ENCODE measurements at regions not wholly inside any gene's neighbourhood (a gene's known extent, or its start where the extent isn't known, plus 50 kb on each side); places are given as distances from the start of the nearest gene placed in this dataset.

DNA sequence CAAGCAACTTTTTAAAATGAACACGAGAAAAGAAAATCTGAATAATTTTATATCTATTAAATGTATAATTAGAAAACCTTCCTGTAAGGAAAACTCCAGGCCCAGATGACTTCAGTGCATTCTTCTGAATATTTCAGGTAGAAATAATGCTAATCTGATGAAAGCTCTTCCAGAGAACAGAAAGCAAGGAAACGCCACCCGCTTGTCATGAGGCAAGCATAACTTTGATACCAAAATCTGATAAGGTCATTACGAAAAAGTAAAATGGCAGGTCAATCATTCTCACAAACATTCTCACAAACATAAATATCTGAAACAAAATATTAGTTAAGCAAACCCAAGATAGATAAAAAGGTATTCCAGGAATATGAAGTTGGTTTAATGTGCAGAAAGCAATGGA, 60.6 kb upstream of the PCSK6 start:
- no peak for DNase-seq

- DNase-seq = no peak
Measured at GRCh38 chr15:101549647-101550046, 60.1 kb upstream of the PCSK6 start.

GRCh38 chr15:101547737-101548136, 58.2 kb upstream of the PCSK6 start:
- DNase-seq = peak; percentile 12

- peak; percentile 52 for DNase-seq
Measured at GRCh38 chr15:101545548-101546505, 56.3 kb upstream of the PCSK6 start.

GRCh38 chr15:101544613-101544945, 55.1 kb upstream of the PCSK6 start:
- DNase-seq = peak; percentile 43

DNA sequence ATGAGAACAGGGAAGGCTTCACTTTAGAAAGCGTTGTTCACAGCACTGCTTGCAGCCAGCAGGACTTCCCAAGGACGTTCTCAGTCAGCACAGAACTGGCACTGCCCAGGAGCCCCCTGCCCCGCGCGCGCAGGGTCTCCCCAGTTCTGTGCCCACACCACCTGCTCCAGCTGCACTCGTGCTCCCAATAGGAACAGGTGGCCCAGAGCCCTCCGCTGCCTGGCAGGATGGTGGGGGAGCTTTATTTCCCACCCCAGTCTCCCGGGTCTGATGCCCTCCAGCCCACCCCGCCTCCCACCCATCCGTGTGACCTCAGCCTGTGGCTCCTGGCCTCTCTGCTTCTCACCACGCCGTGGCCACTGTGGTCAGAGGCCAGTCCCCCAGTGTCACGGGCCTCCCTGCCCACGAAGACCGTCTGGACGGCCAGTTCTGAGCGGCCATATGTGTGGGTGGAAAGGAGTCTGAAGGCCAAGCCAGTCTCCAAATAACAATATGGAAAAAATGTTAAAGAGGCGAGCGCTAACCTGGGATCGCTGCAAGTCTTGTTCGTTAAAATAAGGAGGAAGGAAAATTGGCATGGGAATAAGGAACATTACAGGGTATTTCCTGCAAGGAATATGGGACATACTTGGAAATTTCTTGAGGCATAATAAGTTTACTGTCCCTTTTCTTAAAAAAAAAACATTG, 54.6 kb upstream of the PCSK6 start:
- no peak for DNase-seq

DNA sequence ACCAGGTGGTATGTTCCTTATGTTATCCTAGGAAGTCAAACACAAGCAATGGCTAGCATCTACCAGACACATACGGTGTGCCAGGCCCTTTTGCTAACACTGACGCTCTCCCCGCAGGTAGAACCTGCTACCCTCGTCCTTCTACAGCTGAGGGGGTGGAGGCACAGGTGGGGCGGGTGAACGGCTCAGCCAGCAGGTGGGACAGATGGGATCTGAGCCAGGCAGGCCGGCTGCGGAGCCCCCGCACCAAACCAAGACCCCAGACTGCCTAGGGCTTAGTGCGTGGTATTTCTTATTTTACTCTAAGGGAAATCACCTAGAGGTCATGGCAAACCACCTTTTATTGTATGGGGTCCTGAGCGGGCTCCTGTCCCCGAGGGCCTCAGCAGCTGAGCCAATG, 53.9 kb upstream of the PCSK6 start:
- DNase-seq = no peak

DNA sequence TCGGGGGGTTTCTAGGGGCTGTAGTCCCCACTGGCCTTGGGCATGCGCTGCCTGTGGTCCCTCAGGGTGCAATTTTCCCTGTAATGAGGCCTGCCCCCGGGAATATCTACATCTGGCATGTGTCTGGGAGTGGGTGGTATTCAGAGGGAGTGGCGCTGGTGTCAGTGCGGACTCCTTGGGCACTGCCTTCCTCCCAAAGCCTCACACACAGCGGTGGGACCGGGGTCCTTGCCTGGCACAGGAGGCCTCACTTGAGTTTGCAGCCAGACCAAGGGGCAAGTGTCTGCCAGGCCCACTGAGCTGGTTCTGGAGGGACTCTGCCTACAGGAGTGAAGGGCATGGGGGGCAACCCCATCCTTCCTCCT, 53.5 kb upstream of the PCSK6 start:
- no peak for DNase-seq

DNA sequence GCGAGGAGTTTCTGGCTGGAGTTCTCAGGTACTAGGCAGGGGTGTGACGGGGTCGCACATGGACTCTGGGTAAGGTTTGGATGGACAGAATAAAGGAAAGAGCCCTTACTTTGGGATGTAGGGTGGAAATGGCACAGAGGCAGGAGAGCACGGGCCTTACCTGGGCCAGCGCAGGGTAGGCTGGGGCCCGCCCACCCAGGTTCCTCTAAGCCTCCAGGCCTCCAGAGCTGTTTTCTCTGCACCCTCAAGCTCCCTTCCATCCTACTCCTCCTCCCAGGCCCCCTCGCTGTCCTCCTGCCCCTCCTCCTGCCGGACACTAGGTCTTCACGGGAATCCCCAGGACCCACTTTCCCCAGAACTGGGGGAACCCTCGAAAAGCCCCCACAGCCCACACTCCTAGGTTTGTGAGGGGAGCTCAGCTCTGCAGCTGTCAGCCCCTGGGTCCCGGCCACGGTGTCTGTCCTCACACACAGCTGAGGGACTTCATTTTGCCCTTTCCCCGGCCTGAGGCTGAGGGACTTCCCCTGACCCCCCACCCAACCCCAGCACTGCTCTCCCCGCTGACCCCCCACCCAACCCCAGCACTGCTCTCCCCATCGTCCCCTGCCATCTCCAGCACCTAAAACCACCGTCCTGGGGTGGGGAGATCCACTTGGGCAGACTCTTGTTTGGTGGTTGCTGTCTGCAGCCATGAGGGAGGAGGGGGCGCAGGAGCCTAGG, 53.0 kb upstream of the PCSK6 start:
- DNase-seq = no peak

DNA sequence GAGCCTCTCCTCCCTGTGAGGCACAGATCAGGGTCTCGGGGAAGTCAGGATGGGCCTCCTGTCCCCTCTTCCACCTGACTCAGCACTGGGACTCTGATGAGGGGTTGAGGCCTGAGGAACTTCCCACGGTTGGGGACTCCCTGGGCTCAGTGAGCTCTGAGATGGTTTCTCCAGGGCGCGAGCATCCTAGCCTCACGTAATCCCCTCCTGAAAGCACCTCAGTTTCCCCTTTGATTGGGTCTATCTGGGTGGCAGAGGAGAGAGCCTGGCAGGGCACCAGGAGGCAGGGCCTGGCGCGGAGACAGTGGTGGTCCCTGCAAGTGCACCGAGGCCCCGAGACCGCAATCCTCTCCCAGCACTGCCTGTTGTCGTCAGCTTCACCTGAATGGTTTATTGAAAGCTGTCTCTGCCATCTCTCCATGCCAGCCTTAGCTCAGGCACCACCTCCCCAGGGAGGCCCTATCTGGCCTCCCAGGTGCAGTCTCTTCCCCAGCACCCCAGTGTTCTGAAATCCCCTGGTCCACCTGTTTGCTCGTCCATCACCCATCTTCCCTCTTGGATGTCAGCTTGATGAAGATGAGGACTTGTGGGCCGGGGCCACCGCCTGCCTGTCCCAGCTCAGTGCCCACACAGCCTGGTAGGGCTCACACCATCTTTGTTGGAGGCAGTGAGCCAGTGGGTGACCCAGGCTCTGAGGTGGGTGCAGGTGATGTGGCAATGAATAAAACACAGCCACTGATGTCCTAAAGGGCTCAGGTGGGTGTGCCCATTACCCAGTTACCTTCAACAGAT, 52.2 kb upstream of the PCSK6 start:
- no peak for DNase-seq

GRCh38 chr15:101540480-101541239, 51.2 kb upstream of the PCSK6 start:
- DNase-seq = no peak

DNA sequence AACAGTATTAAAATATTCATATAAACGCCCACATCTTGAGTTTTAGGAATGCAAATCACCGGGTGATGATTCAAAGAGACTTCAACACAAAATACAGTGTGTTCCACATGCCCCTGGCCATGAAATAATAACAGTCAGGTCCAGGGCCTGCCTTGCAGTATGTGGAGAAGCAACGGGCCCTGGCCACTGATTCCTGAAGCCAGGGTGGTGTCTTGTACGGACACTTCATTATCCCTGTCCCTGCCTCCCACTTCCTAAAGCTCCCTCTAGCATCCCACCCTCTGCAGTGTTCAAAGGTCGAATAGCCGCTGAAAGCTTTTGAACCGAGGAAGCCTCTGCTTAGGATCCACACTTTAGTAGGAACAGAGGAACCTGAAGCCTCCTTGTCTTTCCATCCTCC, 50.4 kb upstream of the PCSK6 start:
- DNase-seq = no peak

DNA sequence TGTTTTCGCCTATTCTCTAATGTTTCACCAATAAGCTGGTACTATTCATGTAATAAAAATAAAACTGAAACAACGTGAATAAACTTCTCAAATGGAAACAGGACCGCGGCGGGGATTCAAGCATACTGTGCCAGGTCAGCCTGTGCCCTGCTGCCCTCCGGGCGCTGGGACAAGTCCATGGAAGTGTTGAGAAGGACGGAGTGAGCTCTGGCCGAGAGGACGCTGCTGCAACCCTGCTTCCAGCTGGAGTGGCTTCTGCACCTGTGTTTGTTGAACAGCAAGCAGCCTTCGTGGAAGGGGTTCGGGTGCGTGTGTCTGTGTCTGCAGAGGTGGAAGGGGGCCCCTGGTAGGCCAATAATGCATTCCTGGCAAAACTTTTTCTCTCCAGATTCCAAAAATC, 50.0 kb upstream of the PCSK6 start:
- no peak for DNase-seq

Data from NCI-H69 (cell line).